ENCODE measurements at regions not wholly inside any gene's neighbourhood (a gene's known extent, or its start where the extent isn't known, plus 50 kb on each side); places are given as distances from the start of the nearest gene placed in this dataset.

- peak; percentile 91 for TF ChIP-seq PYGO2 (tag; IDR thresholded peaks at IDR 0.05)
- TF ChIP-seq ZC3H11A (IDR thresholded peaks at IDR 0.05; ENCODE audit: low read depth, low read length): no peak
- TF ChIP-seq PBX2 (CRISPR knock-in tag; IDR thresholded peaks at IDR 0.05; ENCODE audit: low read depth): no peak
- no peak; the same call in 1 of the 2 replicates for TF ChIP-seq PBX2 (tag; conservative IDR thresholded peaks at IDR 0.05; ENCODE audit: low read depth)
- TF ChIP-seq XRCC4 (IDR thresholded peaks at IDR 0.05; ENCODE audit: extremely low read depth, insufficient read depth, insufficient read length): no peak
- TF ChIP-seq NFE2 (IDR thresholded peaks at IDR 0.05; ENCODE audit: low read depth): peak; percentile 2; the same call in 1 of the 2 replicates
- no peak for TF ChIP-seq SP2 (IDR thresholded peaks at IDR 0.05; ENCODE audit: extremely low read depth, low read depth, low read length, poor library complexity, severe bottlenecking)
- TF ChIP-seq FOXP1 (CRISPR knock-in tag; IDR thresholded peaks at IDR 0.05): no peak
- no peak for TF ChIP-seq ZNF133 (CRISPR knock-in tag; IDR thresholded peaks at IDR 0.05)
- no peak for TF ChIP-seq MXI1 (IDR thresholded peaks at IDR 0.05; ENCODE audit: low read depth, low read length)
- no peak for TF ChIP-seq BCOR (IDR thresholded peaks at IDR 0.05)
- no peak for TF ChIP-seq CBFA2T2 (conservative IDR thresholded peaks at IDR 0.05)
- no peak for TF ChIP-seq TFAM (CRISPR knock-in tag; conservative IDR thresholded peaks at IDR 0.05)
- TF ChIP-seq TAF15 (IDR thresholded peaks at IDR 0.05; ENCODE audit: low read depth, low read length): no peak
- TF ChIP-seq ZNF318 (IDR thresholded peaks at IDR 0.05; ENCODE audit: borderline replicate concordance in 1 of 2, low read depth in 1 of 2): no peak; a peak in 1 of 4 replicates
- TF ChIP-seq NUFIP1 (IDR thresholded peaks at IDR 0.05; ENCODE audit: partially characterized antibody): peak; percentile 86
- no peak for TF ChIP-seq POLR3A (IDR thresholded peaks at IDR 0.05; ENCODE audit: borderline replicate concordance, extremely low read depth, insufficient read depth, insufficient read length)
- no peak for TF ChIP-seq CSDE1 (IDR thresholded peaks at IDR 0.05)
- TF ChIP-seq ZNF347 (CRISPR knock-in tag; IDR thresholded peaks at IDR 0.05; ENCODE audit: low read depth): no peak
These were observed 165.3 kb downstream of the TOMM20 start (continued) for GRCh38 chr1:234963180-234963903.

Measured in K562 (cell line).